ENCODE measurements at regions not wholly inside any gene's neighbourhood (a gene's known extent, or its start where the extent isn't known, plus 50 kb on each side); places are given as distances from the start of the nearest gene placed in this dataset.

DNA sequence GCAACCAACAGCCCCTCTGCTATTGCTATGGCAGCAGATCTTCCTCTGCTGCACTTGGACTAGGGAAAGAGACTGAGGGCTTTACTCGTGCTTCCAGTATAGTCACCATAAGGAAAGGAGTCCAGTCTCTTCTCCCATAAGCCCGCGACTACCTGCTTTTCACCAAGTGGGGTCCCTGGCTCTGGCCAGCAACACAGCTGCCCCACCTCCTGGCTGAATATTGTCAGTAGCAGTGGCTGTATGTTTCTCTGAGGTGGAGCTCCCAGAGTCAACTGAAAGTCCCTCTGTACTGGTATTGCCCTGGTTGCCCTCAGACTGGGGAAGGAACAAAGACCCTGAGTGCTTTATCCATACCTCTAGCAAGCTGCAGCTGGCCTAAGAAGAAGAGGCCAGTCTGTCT, 719.6 kb downstream of the SQOR start:
- Histone ChIP-seq H3K4me1 (ENCODE audit: control insufficient read depth in 2 of 2, insufficient read depth in 2 of 2, low read length in 2 of 2) (no peaks in the 10 kb centered on the region), H3K36me3 (replicated peaks in 1 of 2; ENCODE audit: control extremely low read depth in 1 of 2, control insufficient read depth in 1 of 2, extremely low read depth in 1 of 2, insufficient read depth in 2 of 2, low read length in 1 of 2) (no peaks in the 10 kb centered on the region), H3K27me3 (replicated peaks in 1 of 4; ENCODE audit: control extremely low read depth in 1 of 4, control insufficient read depth in 3 of 4, insufficient read depth in 4 of 4, low read length in 3 of 4) (no peaks in the 10 kb centered on the region), H4K20me1 (ENCODE audit: control insufficient read depth, insufficient read depth, low read length, poor library complexity, severe bottlenecking) (no peaks in the 10 kb centered on the region), H3K9ac (ENCODE audit: low read length) (no peak overlapping the region), H3K27ac (ENCODE audit: low read length in 2 of 2) (no peak overlapping the region), H3K9me3 (ENCODE audit: control extremely low read depth in 1 of 3, control insufficient read depth in 2 of 3, insufficient read depth in 1 of 3, low read length in 2 of 3) (peaks cover 0 to 6% (median 2%) of the 10 kb centered on the region in 3 donors), H3K4me3 (ENCODE audit: control extremely low read depth in 1 of 5, extremely low read depth in 1 of 5, insufficient read depth in 1 of 5, low read depth in 2 of 5, low read length in 4 of 5) (no peak overlapping the region), H3K79me2 (ENCODE audit: control insufficient read depth, insufficient read depth, low read length) (no peaks in the 10 kb centered on the region), H2AFZ (ENCODE audit: insufficient read depth, low read depth, low read length, poor library complexity, severe bottlenecking) (no peak overlapping the region), H3K4me2 (replicated peaks; ENCODE audit: low read depth, low read length, poor library complexity, severe bottlenecking) (no peak overlapping the region)
- Mint-ChIP-seq H3K4me1 (no peaks in the 10 kb centered on the region), H3K27ac (no peak overlapping the region), H3K27me3 (no peaks in the 10 kb centered on the region), H3K9me3 (ENCODE audit: insufficient read depth) (peaks cover 11% of the 10 kb centered on the region), H3K4me3 (no peak overlapping the region)
- DNase-seq: no peak
- ChIA-PET CTCF (no interaction called here), POLR2A (no interaction called here)
- WGBS (ENCODE audit: insufficient coverage): 89% methylated on average over 3 of the region's 3 CpGs
- intact Hi-C loops (cut with micrococcal nuclease): no loop called here
- TF ChIP-seq, protein P1, sequence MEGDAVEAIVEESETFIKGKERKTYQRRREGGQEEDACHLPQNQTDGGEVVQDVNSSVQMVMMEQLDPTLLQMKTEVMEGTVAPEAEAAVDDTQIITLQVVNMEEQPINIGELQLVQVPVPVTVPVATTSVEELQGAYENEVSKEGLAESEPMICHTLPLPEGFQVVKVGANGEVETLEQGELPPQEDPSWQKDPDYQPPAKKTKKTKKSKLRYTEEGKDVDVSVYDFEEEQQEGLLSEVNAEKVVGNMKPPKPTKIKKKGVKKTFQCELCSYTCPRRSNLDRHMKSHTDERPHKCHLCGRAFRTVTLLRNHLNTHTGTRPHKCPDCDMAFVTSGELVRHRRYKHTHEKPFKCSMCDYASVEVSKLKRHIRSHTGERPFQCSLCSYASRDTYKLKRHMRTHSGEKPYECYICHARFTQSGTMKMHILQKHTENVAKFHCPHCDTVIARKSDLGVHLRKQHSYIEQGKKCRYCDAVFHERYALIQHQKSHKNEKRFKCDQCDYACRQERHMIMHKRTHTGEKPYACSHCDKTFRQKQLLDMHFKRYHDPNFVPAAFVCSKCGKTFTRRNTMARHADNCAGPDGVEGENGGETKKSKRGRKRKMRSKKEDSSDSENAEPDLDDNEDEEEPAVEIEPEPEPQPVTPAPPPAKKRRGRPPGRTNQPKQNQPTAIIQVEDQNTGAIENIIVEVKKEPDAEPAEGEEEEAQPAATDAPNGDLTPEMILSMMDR (IDR thresholded peaks at IDR 0.05): no peak
- no peak for TF ChIP-seq EZH2 (IDR thresholded peaks at IDR 0.05; ENCODE audit: borderline replicate concordance, insufficient read depth, low read depth, low read length, poor library complexity, severe bottlenecking)
- no peak for ATAC-seq (ENCODE audit: low read depth)

DNA sequence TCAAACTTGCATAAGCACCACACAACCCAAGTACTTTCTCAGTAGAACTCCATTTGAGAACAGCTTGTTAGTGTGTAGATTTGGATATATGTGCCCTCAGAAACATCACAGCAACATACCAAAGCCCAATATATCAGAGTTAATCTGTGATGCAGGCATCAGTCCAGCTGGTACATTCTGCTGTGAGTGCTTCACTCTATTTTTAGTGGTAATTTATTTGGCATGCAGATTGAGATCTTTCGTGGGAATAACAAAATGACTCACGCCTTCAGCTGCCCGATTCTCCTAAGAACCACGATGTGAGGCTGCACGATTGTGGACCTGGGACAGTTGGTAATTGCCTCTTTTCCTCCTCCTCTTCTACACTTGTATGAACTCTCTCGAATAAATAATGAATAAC, 730.7 kb downstream of the SQOR start:
- H3K4me1 ChIP-seq (ENCODE audit: control insufficient read depth in 2 of 2, insufficient read depth in 2 of 2, low read length in 2 of 2): no peaks in the 10 kb centered on the region
- H3K79me2 ChIP-seq (ENCODE audit: control insufficient read depth, insufficient read depth, low read length): no peaks in the 10 kb centered on the region
- no peak overlapping the region for H3K9ac ChIP-seq (ENCODE audit: low read length)
- ATAC-seq (ENCODE audit: low read depth): no peak
- no peak for DNase-seq
- intact Hi-C loops (cut with micrococcal nuclease): no loop called here
- H3K9me3 Mint-ChIP-seq (ENCODE audit: insufficient read depth): peaks cover 4% of the 10 kb centered on the region
- CTCF ChIA-PET: no interaction called here
- H4K20me1 ChIP-seq (ENCODE audit: control insufficient read depth, insufficient read depth, low read length, poor library complexity, severe bottlenecking): no peaks in the 10 kb centered on the region
- WGBS (ENCODE audit: insufficient coverage): 90% methylated on average over 5 of the region's 6 CpGs
- POLR2A ChIA-PET: no interaction called here
- no peaks in the 10 kb centered on the region for H3K27me3 ChIP-seq (replicated peaks in 1 of 4; ENCODE audit: control extremely low read depth in 1 of 4, control insufficient read depth in 3 of 4, insufficient read depth in 4 of 4, low read length in 3 of 4)
- H3K27ac ChIP-seq (ENCODE audit: low read length in 2 of 2): no peak overlapping the region
- H3K27me3 Mint-ChIP-seq: no peaks in the 10 kb centered on the region
- no peak overlapping the region for H3K27ac Mint-ChIP-seq
- H3K4me3 ChIP-seq (ENCODE audit: control extremely low read depth in 1 of 5, extremely low read depth in 1 of 5, insufficient read depth in 1 of 5, low read depth in 2 of 5, low read length in 4 of 5): no peak overlapping the region
- no peaks in the 10 kb centered on the region for H3K36me3 ChIP-seq (replicated peaks in 1 of 2; ENCODE audit: control extremely low read depth in 1 of 2, control insufficient read depth in 1 of 2, extremely low read depth in 1 of 2, insufficient read depth in 2 of 2, low read length in 1 of 2)
- TF ChIP-seq, protein P1 (IDR thresholded peaks at IDR 0.05): no peak
- no peak for TF ChIP-seq EZH2 (IDR thresholded peaks at IDR 0.05; ENCODE audit: borderline replicate concordance, insufficient read depth, low read depth, low read length, poor library complexity, severe bottlenecking)
- H3K4me1 Mint-ChIP-seq: no peaks in the 10 kb centered on the region
- H3K4me2 ChIP-seq (replicated peaks; ENCODE audit: low read depth, low read length, poor library complexity, severe bottlenecking): no peak overlapping the region
- no peak overlapping the region for H2AFZ ChIP-seq (ENCODE audit: insufficient read depth, low read depth, low read length, poor library complexity, severe bottlenecking)
- no peak overlapping the region for H3K4me3 Mint-ChIP-seq
- H3K9me3 ChIP-seq (ENCODE audit: control extremely low read depth in 1 of 3, control insufficient read depth in 2 of 3, insufficient read depth in 1 of 3, low read length in 2 of 3): peaks cover 0 to 3% (median 0%) of the 10 kb centered on the region in 3 donors

Measured in B cell (primary cell).